GM21390 (cell line): ENCODE measurements at regions not wholly inside any gene's neighbourhood (a gene's known extent, or its start where the extent isn't known, plus 50 kb on each side); places are given as distances from the start of the nearest gene placed in this dataset.
"Not testable (repeated sequence)": the region's sequence is repeated elsewhere in the genome, so short reads cannot be mapped to it uniquely, and the experiment has no call there.

Experiments
- ATAC-seq: cut with Tn5 transposase; IDR thresholded peaks from one replicate; pipeline ENCODE4 v1.9.1; 2021; ENCODE audit not compliant: unreplicated experiment

GRCh38 chrX:74181976-74182375 is 122.0 kb upstream of the ZCCHC13 start:
- not testable (repeated sequence) for ATAC-seq

- no peak for ATAC-seq
These were observed 123.3 kb upstream of the ZCCHC13 start for GRCh38 chrX:74180716-74181115.

- no peak for ATAC-seq
These were observed 124.0 kb upstream of the ZCCHC13 start for GRCh38 chrX:74179990-74180389.

- ATAC-seq, result no peak
These were observed 124.5 kb upstream of the ZCCHC13 start for GRCh38 chrX:74179499-74179898.

GRCh38 chrX:74179071-74179470 is 124.9 kb upstream of the ZCCHC13 start:
- ATAC-seq, result no peak

- no peak for ATAC-seq
These were observed 125.4 kb upstream of the ZCCHC13 start for GRCh38 chrX:74178536-74178935.

GRCh38 chrX:74171465-74171864 is 132.5 kb upstream of the ZCCHC13 start:
- no peak for ATAC-seq

GRCh38 chrX:74162199-74162598 is 141.8 kb upstream of the ZCCHC13 start:
- no peak for ATAC-seq

GRCh38 chrX:74160816-74161215 is 143.2 kb upstream of the ZCCHC13 start:
- no peak for ATAC-seq

- no peak for ATAC-seq
These were observed 143.6 kb upstream of the ZCCHC13 start for GRCh38 chrX:74160358-74160757.

- ATAC-seq, result no peak
These were observed 156.5 kb upstream of the ZCCHC13 start for GRCh38 chrX:74147439-74147838.

- no peak for ATAC-seq
These were observed 165.0 kb upstream of the ZCCHC13 start for GRCh38 chrX:74138943-74139342.

- no peak for ATAC-seq
These were observed 170.7 kb upstream of the ZCCHC13 start for GRCh38 chrX:74133156-74133796.

- ATAC-seq, result no peak
These were observed 171.7 kb upstream of the ZCCHC13 start for GRCh38 chrX:74132280-74132679.

- ATAC-seq, result no peak
These were observed 184.7 kb upstream of the ZCCHC13 start for GRCh38 chrX:74119016-74119910.

GRCh38 chrX:74117962-74118902 is 185.7 kb upstream of the ZCCHC13 start:
- no peak for ATAC-seq

GRCh38 chrX:74111245-74111644 is 192.7 kb upstream of the ZCCHC13 start:
- ATAC-seq, result no peak

- ATAC-seq, result no peak
These were observed 196.3 kb upstream of the ZCCHC13 start for GRCh38 chrX:74107666-74108065.

GRCh38 chrX:74104356-74105015 is 199.5 kb upstream of the ZCCHC13 start:
- no peak for ATAC-seq

GRCh38 chrX:74098407-74098806 is 205.6 kb upstream of the ZCCHC13 start:
- not testable (repeated sequence) for ATAC-seq

GRCh38 chrX:74090049-74090448 is 213.9 kb upstream of the ZCCHC13 start:
- ATAC-seq, result no peak
